ENCODE measurements at regions not wholly inside any gene's neighbourhood (a gene's known extent, or its start where the extent isn't known, plus 50 kb on each side); places are given as distances from the start of the nearest gene placed in this dataset.

DNA sequence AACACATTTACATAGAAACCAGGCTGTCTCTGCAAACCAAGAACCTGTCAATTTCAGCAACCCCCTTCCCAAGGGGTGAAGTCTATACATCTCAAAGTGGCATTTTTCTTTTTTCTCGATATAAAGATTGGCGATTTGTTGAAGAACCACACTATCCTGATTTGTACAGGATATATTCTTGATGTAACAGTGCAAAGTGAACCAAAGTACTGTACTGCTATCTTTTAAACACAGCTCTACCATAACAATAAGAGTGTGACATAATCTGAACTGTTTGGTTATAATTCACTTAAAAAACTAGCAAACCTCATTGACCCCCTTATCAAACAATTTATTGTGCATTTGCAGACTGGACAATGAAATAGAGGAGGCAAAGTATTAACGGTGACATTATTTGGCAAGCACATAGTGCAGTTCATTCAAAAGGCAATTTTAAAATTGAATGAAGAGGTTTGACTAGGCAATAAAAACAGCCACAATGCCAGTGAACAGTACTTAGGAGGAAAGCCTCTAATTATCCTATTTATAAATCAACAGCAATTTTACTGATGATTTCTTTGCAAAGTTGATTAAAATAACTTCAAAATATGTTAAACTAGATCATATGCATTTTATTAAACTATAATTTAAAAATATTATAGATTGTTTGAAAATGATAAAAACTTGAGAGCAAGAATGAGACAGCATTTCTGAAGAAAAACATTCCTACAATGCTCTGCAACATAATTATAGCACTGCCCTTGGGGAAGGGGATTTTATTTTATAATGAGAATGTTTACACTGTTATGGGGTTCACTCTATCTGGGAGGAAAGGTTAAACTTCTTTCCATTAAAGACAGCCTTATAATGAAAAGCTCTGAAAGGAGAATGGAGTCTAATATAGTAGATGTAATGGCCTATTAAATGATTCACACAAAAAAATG, 440.9 kb downstream of the ZEB2 start:
- Histone ChIP-seq H3K4me3 (no peak overlapping the region), H3K36me3 (no peaks in the 10 kb centered on the region), H3K27me3 (replicated peaks; ENCODE audit: insufficient read depth) (no peaks in the 10 kb centered on the region), H3K27ac (no peak overlapping the region), H3K9me3 (no peaks in the 10 kb centered on the region), H3K4me1 (replicated peaks) (no peaks in the 10 kb centered on the region)
- TF ChIP-seq, protein P1, sequence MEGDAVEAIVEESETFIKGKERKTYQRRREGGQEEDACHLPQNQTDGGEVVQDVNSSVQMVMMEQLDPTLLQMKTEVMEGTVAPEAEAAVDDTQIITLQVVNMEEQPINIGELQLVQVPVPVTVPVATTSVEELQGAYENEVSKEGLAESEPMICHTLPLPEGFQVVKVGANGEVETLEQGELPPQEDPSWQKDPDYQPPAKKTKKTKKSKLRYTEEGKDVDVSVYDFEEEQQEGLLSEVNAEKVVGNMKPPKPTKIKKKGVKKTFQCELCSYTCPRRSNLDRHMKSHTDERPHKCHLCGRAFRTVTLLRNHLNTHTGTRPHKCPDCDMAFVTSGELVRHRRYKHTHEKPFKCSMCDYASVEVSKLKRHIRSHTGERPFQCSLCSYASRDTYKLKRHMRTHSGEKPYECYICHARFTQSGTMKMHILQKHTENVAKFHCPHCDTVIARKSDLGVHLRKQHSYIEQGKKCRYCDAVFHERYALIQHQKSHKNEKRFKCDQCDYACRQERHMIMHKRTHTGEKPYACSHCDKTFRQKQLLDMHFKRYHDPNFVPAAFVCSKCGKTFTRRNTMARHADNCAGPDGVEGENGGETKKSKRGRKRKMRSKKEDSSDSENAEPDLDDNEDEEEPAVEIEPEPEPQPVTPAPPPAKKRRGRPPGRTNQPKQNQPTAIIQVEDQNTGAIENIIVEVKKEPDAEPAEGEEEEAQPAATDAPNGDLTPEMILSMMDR (IDR thresholded peaks at IDR 0.05) = no peak
- TF ChIP-seq POLR2A (IDR thresholded peaks at IDR 0.05) = no peak
- TF ChIP-seq POLR2AphosphoS5 (IDR thresholded peaks at IDR 0.05) = no peak
- WGBS = 38% methylated on average over 3 of the region's 3 CpGs
- DNase-seq (ENCODE audit: low spot score) = no peak
- intact Hi-C loops (cut with DNase I) = no loop called here

DNA sequence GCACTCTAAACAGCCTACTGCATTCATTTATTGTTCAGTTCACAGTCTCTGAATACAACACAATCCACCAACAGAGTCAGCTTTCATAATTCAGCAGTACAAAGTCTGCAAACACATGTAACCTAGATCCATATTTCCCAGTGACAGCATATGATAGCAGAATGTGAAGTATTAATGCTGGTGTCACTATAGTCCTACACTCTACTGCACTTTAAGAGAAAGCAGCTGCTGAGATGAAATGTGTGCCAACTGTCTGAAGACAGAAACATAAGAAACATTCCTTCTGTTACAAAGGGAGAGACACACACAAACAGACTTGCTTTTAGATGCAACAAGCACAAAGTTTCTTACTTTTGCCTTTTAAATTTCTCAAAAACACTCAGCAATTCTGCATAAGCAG, 441.8 kb downstream of the ZEB2 start:
- H3K36me3 ChIP-seq = no peaks in the 10 kb centered on the region
- intact Hi-C loops (cut with DNase I) = no loop called here
- DNase-seq (ENCODE audit: low spot score) = no peak

GRCh38 chr2:144074450-144074849, 445.5 kb downstream of the ZEB2 start:
- Histone ChIP-seq H3K27me3 (replicated peaks; ENCODE audit: insufficient read depth) (no peaks in the 10 kb centered on the region), H3K4me3 (no peak overlapping the region), H3K9me3 (no peaks in the 10 kb centered on the region), H3K4me1 (replicated peaks) (no peaks in the 10 kb centered on the region), H3K27ac (no peak overlapping the region), H3K36me3 (no peaks in the 10 kb centered on the region)
- intact Hi-C loops (cut with DNase I) = no loop called here
- no peak for DNase-seq (ENCODE audit: low spot score)
- WGBS = 88% methylated on average over 3 of the region's 3 CpGs
- no peak for TF ChIP-seq POLR2AphosphoS5 (IDR thresholded peaks at IDR 0.05)

More for the DNA sequence above, 441.8 kb downstream of the ZEB2 start:
- Histone ChIP-seq H3K9me3 (no peaks in the 10 kb centered on the region), H3K4me1 (replicated peaks) (no peaks in the 10 kb centered on the region), H3K27me3 (replicated peaks; ENCODE audit: insufficient read depth) (no peaks in the 10 kb centered on the region), H3K4me3 (no peak overlapping the region), H3K27ac (no peak overlapping the region)
- TF ChIP-seq, protein P1 (IDR thresholded peaks at IDR 0.05) = no peak
- TF ChIP-seq POLR2A (IDR thresholded peaks at IDR 0.05) = no peak
- no peak for TF ChIP-seq POLR2AphosphoS5 (IDR thresholded peaks at IDR 0.05)

GRCh38 chr2:144071461-144071860, 448.5 kb downstream of the ZEB2 start:
- intact Hi-C loops (cut with DNase I) = no loop called here
- Histone ChIP-seq H3K27ac (no peak overlapping the region), H3K36me3 (no peaks in the 10 kb centered on the region), H3K27me3 (replicated peaks; ENCODE audit: insufficient read depth) (no peaks in the 10 kb centered on the region), H3K4me3 (no peak overlapping the region), H3K4me1 (replicated peaks) (no peaks in the 10 kb centered on the region), H3K9me3 (no peaks in the 10 kb centered on the region)
- 50% methylated on average over 4 of the region's 4 CpGs for WGBS
- DNase-seq (ENCODE audit: low spot score) = no peak
- TF ChIP-seq, protein P1 (IDR thresholded peaks at IDR 0.05) = no peak
- TF ChIP-seq POLR2AphosphoS5 (IDR thresholded peaks at IDR 0.05) (no peak), POLR2A (IDR thresholded peaks at IDR 0.05) (no peak)

DNA sequence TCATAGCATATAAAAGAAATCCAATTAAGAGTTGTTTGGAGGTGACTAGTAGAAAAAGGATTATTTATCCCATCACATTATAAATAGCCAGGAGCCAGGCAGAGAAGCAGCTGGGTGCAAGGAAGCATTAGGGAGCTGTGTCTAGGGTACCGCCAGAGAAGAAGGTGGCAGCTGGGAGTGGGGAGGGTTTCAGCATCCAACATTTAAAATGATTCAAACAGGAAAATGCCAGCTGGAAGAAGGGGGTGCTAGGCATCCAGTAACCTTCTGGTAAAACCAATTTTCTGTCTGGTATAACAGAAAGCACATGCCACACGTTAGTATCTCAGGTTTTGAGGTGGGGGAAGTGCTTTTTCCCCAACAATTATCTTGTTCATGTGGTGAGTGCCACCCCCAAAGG, 452.4 kb downstream of the ZEB2 start:
- WGBS = 90% methylated on average over 2 of the region's 2 CpGs
- intact Hi-C loops (cut with DNase I) = no loop called here
- TF ChIP-seq, protein P1 (IDR thresholded peaks at IDR 0.05) = no peak
- TF ChIP-seq POLR2A (IDR thresholded peaks at IDR 0.05) (no peak), POLR2AphosphoS5 (IDR thresholded peaks at IDR 0.05) (no peak)

More for the DNA sequence above, 452.4 kb downstream of the ZEB2 start:
- no peak overlapping the region for H3K4me3 ChIP-seq
- H3K27ac ChIP-seq = no peak overlapping the region
- no peaks in the 10 kb centered on the region for H3K36me3 ChIP-seq
- H3K4me1 ChIP-seq (replicated peaks) = no peaks in the 10 kb centered on the region
- no peak for DNase-seq (ENCODE audit: low spot score)
- no peaks in the 10 kb centered on the region for H3K27me3 ChIP-seq (replicated peaks; ENCODE audit: insufficient read depth)
- H3K9me3 ChIP-seq = no peaks in the 10 kb centered on the region
